ENCODE measurements at regions not wholly inside any gene's neighbourhood (a gene's known extent, or its start where the extent isn't known, plus 50 kb on each side); places are given as distances from the start of the nearest gene placed in this dataset.

DNA sequence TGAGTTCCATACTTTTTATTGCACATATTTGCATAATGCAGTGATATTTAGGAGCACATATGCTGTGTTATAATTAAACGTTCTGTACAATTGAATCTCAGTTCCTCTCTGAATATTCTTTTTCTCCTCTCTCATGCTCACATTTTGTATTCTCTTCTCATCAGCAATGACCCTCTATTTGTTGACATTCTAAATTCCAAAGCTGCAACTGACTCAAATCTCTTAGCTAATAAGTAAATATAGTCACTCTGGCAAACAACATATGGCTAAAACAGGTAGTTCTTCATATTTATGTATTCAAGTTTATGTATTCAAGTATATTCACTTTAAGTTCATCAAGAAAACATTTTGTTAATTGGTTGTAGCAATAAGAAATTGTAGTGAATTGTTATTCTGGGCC lies 907.4 kb upstream of the VRK2 start:
- intact Hi-C loops (cut with micrococcal nuclease; ENCODE audit: unreplicated experiment) (no loop called here), in situ Hi-C loops (cut with HindIII; ENCODE audit: extremely low pct_ligation_motif_present, low pct_unique_long_range_greater_than_20kb) (no loop called here)
- ATAC-seq, result no peak
- CTCF ChIA-PET (ENCODE audit: low intra/inter-chr PET ratio, low total read pairs), result no interaction called here
- no peaks in the 10 kb centered on the region for H3K4me1 ChIP-seq (ENCODE audit: insufficient read depth, low read length)
- no peaks in the 10 kb centered on the region for H3K36me3 ChIP-seq (replicated peaks in 1 of 2; ENCODE audit: control insufficient read depth in 1 of 2, insufficient read depth in 2 of 2, low read length in 2 of 2)
- H3K9ac ChIP-seq (ENCODE audit: insufficient read depth, low read depth, low read length), result no peak overlapping the region
- no peak overlapping the region for H2AFZ ChIP-seq (ENCODE audit: low read length)
- no peaks in the 10 kb centered on the region for H4K20me1 ChIP-seq (ENCODE audit: insufficient read depth, low read length)
- H3K9me3 ChIP-seq (ENCODE audit: low read length), result peaks cover 70% of the 10 kb centered on the region
- no peak for DNase-seq (ENCODE audit: low spot score)
- no peak overlapping the region for H3K4me3 ChIP-seq (replicated peaks in 1 of 3; ENCODE audit: insufficient read depth in 1 of 3, low read depth in 2 of 3, low read length in 3 of 3)
- no peak for FAIRE-seq
- H3K4me2 ChIP-seq (ENCODE audit: low read depth, low read length), result no peak overlapping the region
- POLR2A ChIA-PET, result no interaction called here
- TF ChIP-seq, protein P1, sequence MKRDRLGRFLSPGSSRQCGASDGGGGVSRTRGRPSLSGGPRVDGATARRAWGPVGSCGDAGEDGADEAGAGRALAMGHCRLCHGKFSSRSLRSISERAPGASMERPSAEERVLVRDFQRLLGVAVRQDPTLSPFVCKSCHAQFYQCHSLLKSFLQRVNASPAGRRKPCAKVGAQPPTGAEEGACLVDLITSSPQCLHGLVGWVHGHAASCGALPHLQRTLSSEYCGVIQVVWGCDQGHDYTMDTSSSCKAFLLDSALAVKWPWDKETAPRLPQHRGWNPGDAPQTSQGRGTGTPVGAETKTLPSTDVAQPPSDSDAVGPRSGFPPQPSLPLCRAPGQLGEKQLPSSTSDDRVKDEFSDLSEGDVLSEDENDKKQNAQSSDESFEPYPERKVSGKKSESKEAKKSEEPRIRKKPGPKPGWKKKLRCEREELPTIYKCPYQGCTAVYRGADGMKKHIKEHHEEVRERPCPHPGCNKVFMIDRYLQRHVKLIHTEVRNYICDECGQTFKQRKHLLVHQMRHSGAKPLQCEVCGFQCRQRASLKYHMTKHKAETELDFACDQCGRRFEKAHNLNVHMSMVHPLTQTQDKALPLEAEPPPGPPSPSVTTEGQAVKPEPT (CRISPR knock-in tag; IDR thresholded peaks at IDR 0.05; ENCODE audit: low read depth), result no peak
- TF ChIP-seq BRCA1 (CRISPR knock-in tag; IDR thresholded peaks at IDR 0.05), result no peak
- no peak for TF ChIP-seq ARID2 (CRISPR knock-in tag; IDR thresholded peaks at IDR 0.05; ENCODE audit: borderline replicate concordance)
- TF ChIP-seq PRPF4 (IDR thresholded peaks at IDR 0.05; ENCODE audit: low read depth, low read length, poor library complexity, severe bottlenecking), result no peak
- no peak for TF ChIP-seq BCL6 (CRISPR knock-in tag; IDR thresholded peaks at IDR 0.05)
- no peak for TF ChIP-seq MIER2 (CRISPR knock-in tag; IDR thresholded peaks at IDR 0.05)
- TF ChIP-seq, protein P2, sequence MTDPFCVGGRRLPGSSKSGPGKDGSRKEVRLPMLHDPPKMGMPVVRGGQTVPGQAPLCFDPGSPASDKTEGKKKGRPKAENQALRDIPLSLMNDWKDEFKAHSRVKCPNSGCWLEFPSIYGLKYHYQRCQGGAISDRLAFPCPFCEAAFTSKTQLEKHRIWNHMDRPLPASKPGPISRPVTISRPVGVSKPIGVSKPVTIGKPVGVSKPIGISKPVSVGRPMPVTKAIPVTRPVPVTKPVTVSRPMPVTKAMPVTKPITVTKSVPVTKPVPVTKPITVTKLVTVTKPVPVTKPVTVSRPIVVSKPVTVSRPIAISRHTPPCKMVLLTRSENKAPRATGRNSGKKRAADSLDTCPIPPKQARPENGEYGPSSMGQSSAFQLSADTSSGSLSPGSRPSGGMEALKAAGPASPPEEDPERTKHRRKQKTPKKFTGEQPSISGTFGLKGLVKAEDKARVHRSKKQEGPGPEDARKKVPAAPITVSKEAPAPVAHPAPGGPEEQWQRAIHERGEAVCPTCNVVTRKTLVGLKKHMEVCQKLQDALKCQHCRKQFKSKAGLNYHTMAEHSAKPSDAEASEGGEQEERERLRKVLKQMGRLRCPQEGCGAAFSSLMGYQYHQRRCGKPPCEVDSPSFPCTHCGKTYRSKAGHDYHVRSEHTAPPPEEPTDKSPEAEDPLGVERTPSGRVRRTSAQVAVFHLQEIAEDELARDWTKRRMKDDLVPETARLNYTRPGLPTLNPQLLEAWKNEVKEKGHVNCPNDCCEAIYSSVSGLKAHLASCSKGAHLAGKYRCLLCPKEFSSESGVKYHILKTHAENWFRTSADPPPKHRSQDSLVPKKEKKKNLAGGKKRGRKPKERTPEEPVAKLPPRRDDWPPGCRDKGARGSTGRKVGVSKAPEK (CRISPR knock-in tag; IDR thresholded peaks at IDR 0.05; ENCODE audit: borderline replicate concordance), result no peak
- TF ChIP-seq ZNF607 (CRISPR knock-in tag; IDR thresholded peaks at IDR 0.05; ENCODE audit: borderline replicate concordance), result no peak
- no peak for TF ChIP-seq MTF2 (CRISPR knock-in tag; IDR thresholded peaks at IDR 0.05; ENCODE audit: borderline replicate concordance)
- no TSS peak for BruUV-seq (replicated peaks)
- no peaks in the 10 kb centered on the region for H3K27me3 ChIP-seq (ENCODE audit: control insufficient read depth in 1 of 2, insufficient read depth in 2 of 2, low read length in 2 of 2)
- no peaks in the 10 kb centered on the region for H3K79me2 ChIP-seq (ENCODE audit: insufficient read depth, low read length)
- no peak overlapping the region for H3K27ac ChIP-seq (ENCODE audit: extremely low read length, insufficient read depth, low read length)
- 2% methylated on average over 1 of the region's 1 CpG for WGBS (ENCODE audit: low lambda C conversion rate)
